ENCODE measurements at regions not wholly inside any gene's neighbourhood (a gene's known extent, or its start where the extent isn't known, plus 50 kb on each side); places are given as distances from the start of the nearest gene placed in this dataset.

GRCh38 chr22:49573109-49573765, 254.4 kb downstream of the BRD1 start:
- POLR2A ChIA-PET = no interaction called here

GRCh38 chr22:49571326-49571725, 256.3 kb downstream of the BRD1 start:
- Histone ChIP-seq H3K4me3 (ENCODE audit: control extremely low read depth in 1 of 5, extremely low read depth in 1 of 5, insufficient read depth in 1 of 5, low read depth in 2 of 5, low read length in 4 of 5) (no peak overlapping the region), H3K27ac (ENCODE audit: low read length in 2 of 2) (no peak overlapping the region), H3K4me1 (ENCODE audit: control insufficient read depth in 2 of 2, insufficient read depth in 2 of 2, low read length in 2 of 2) (no peaks in the 10 kb centered on the region), H3K79me2 (ENCODE audit: control insufficient read depth, insufficient read depth, low read length) (peaks cover 15% of the 10 kb centered on the region), H3K4me2 (replicated peaks; ENCODE audit: low read depth, low read length, poor library complexity, severe bottlenecking) (no peak overlapping the region), H3K27me3 (replicated peaks in 1 of 4; ENCODE audit: control extremely low read depth in 1 of 4, control insufficient read depth in 3 of 4, insufficient read depth in 4 of 4, low read length in 3 of 4) (no peaks in the 10 kb centered on the region), H2AFZ (ENCODE audit: insufficient read depth, low read depth, low read length, poor library complexity, severe bottlenecking) (no peak overlapping the region), H3K9me3 (ENCODE audit: control extremely low read depth in 1 of 3, control insufficient read depth in 2 of 3, insufficient read depth in 1 of 3, low read length in 2 of 3) (peaks cover 0 to 4% (median 0%) of the 10 kb centered on the region in 3 donors), H4K20me1 (ENCODE audit: control insufficient read depth, insufficient read depth, low read length, poor library complexity, severe bottlenecking) (peaks cover 18% of the 10 kb centered on the region), H3K36me3 (replicated peaks in 1 of 2; ENCODE audit: control extremely low read depth in 1 of 2, control insufficient read depth in 1 of 2, extremely low read depth in 1 of 2, insufficient read depth in 2 of 2, low read length in 1 of 2) (peaks cover 0 to 2% of the 10 kb centered on the region in 2 experiments), H3K9ac (ENCODE audit: low read length) (no peak overlapping the region)
- ChIA-PET POLR2A (no interaction called here), CTCF (no interaction called here)
- no peak for TF ChIP-seq EZH2 (IDR thresholded peaks at IDR 0.05; ENCODE audit: borderline replicate concordance, insufficient read depth, low read depth, low read length, poor library complexity, severe bottlenecking)
- no peak for TF ChIP-seq CTCF (IDR thresholded peaks at IDR 0.05)
- H3K4me3 Mint-ChIP-seq = no peak overlapping the region
- DNase-seq = no peak
- intact Hi-C loops (cut with micrococcal nuclease) = no loop called here
- WGBS (ENCODE audit: insufficient coverage) = 98% methylated on average over 14 of the region's 14 CpGs
- H3K27me3 Mint-ChIP-seq = no peaks in the 10 kb centered on the region
- ATAC-seq (ENCODE audit: low read depth) = no peak
- no peaks in the 10 kb centered on the region for H3K9me3 Mint-ChIP-seq (ENCODE audit: insufficient read depth)
- H3K4me1 Mint-ChIP-seq = no peaks in the 10 kb centered on the region
- no peak overlapping the region for H3K27ac Mint-ChIP-seq

More at GRCh38 chr22:49573109-49573765, 254.4 kb downstream of the BRD1 start:
- Histone ChIP-seq H3K4me2 (replicated peaks; ENCODE audit: low read depth, low read length, poor library complexity, severe bottlenecking) (no peak overlapping the region), H3K9me3 (ENCODE audit: control extremely low read depth in 1 of 3, control insufficient read depth in 2 of 3, insufficient read depth in 1 of 3, low read length in 2 of 3) (peaks cover 0 to 15% (median 0%) of the 10 kb centered on the region in 3 donors), H3K4me3 (ENCODE audit: control extremely low read depth in 1 of 5, extremely low read depth in 1 of 5, insufficient read depth in 1 of 5, low read depth in 2 of 5, low read length in 4 of 5) (no peak overlapping the region), H2AFZ (ENCODE audit: insufficient read depth, low read depth, low read length, poor library complexity, severe bottlenecking) (no peak overlapping the region), H3K9ac (ENCODE audit: low read length) (no peak overlapping the region), H3K79me2 (ENCODE audit: control insufficient read depth, insufficient read depth, low read length) (peaks cover 18% of the 10 kb centered on the region), H3K27me3 (replicated peaks in 1 of 4; ENCODE audit: control extremely low read depth in 1 of 4, control insufficient read depth in 3 of 4, insufficient read depth in 4 of 4, low read length in 3 of 4) (no peaks in the 10 kb centered on the region), H3K27ac (ENCODE audit: low read length in 2 of 2) (no peak overlapping the region), H4K20me1 (ENCODE audit: control insufficient read depth, insufficient read depth, low read length, poor library complexity, severe bottlenecking) (peaks cover 33% of the 10 kb centered on the region), H3K36me3 (replicated peaks in 1 of 2; ENCODE audit: control extremely low read depth in 1 of 2, control insufficient read depth in 1 of 2, extremely low read depth in 1 of 2, insufficient read depth in 2 of 2, low read length in 1 of 2) (peaks cover 0 to 2% of the 10 kb centered on the region in 2 experiments), H3K4me1 (ENCODE audit: control insufficient read depth in 2 of 2, insufficient read depth in 2 of 2, low read length in 2 of 2) (no peaks in the 10 kb centered on the region)
- Mint-ChIP-seq H3K4me1 (no peaks in the 10 kb centered on the region), H3K4me3 (no peak overlapping the region), H3K9me3 (ENCODE audit: insufficient read depth) (no peaks in the 10 kb centered on the region), H3K27ac (no peak overlapping the region), H3K27me3 (no peaks in the 10 kb centered on the region)
- TF ChIP-seq CTCF (IDR thresholded peaks at IDR 0.05) (no peak), EZH2 (IDR thresholded peaks at IDR 0.05; ENCODE audit: borderline replicate concordance, insufficient read depth, low read depth, low read length, poor library complexity, severe bottlenecking) (no peak)
- ATAC-seq (ENCODE audit: low read depth) = no peak
- no peak for DNase-seq
- intact Hi-C loops (cut with micrococcal nuclease) = no loop called here
- 100% methylated on average over 11 of the region's 11 CpGs for WGBS (ENCODE audit: insufficient coverage)
- CTCF ChIA-PET = no interaction called here
